Hepatocyte (in vitro differentiated cells): ENCODE measurements at regions not wholly inside any gene's neighbourhood (a gene's known extent, or its start where the extent isn't known, plus 50 kb on each side); places are given as distances from the start of the nearest gene placed in this dataset.

Experiments
- DNase-seq: peaks from one replicate; pipeline ENCODE4 v3.0.0-alpha.2; 2016; ENCODE audit warnings: low spot score
- H2AFZ ChIP-seq: fragments of 200-600 bp; sonication (generic); 2 replicates; pipeline ENCODE4 v1.6.0; 2016; ENCODE audit warnings: antibody characterized with exemption, mild to moderate bottlenecking
- H3K27ac ChIP-seq: fragments of 200-600 bp; sonication (generic); 2 replicates; pipeline ENCODE4 v1.5.1; 2016; ENCODE audit warnings: mild to moderate bottlenecking
- H3K27me3 ChIP-seq: fragments of 200-600 bp; sonication (generic); 2 replicates; pipeline ENCODE4 v1.6.1; 2016
- H3K36me3 ChIP-seq: fragments of 200-600 bp; sonication (generic); replicated peaks from 2 replicates; pipeline ENCODE4 v1.5.1; 2016; ENCODE audit warnings: low read depth; ENCODE audit not compliant: insufficient read depth
- H3K4me1 ChIP-seq: fragments of 200-600 bp; sonication (generic); 2 replicates; pipeline ENCODE4 v1.5.1; 2016; ENCODE audit warnings: mild to moderate bottlenecking, moderate library complexity; ENCODE audit not compliant: insufficient read depth
- H3K4me2 ChIP-seq: fragments of 200-600 bp; sonication (generic); 2 replicates; pipeline ENCODE4 v1.6.0; 2016
- H3K4me3 ChIP-seq: fragments of 200-600 bp; sonication (generic); 2 replicates; pipeline ENCODE4 v1.5.1; 2016; ENCODE audit warnings: mild to moderate bottlenecking
- H3K79me2 ChIP-seq: fragments of 200-600 bp; sonication (generic); 2 replicates; pipeline ENCODE4 v1.6.0; 2017; ENCODE audit warnings: mild to moderate bottlenecking
- H3K9me2 ChIP-seq: fragments of 200-600 bp; sonication (generic); replicated peaks from 2 replicates; pipeline ENCODE4 v1.6.0; 2017; ENCODE audit warnings: mild to moderate bottlenecking; ENCODE audit not compliant: insufficient read depth
- H3K9me3 ChIP-seq: fragments of 200-600 bp; sonication (generic); 2 replicates; pipeline ENCODE4 v1.5.1; 2016; ENCODE audit warnings: low read depth, mild to moderate bottlenecking
- H4K20me1 ChIP-seq: fragments of 200-600 bp; sonication (generic); 2 replicates; pipeline ENCODE4 v1.6.0; 2016; ENCODE audit warnings: mild to moderate bottlenecking; ENCODE audit not compliant: insufficient read depth, poor library complexity, severe bottlenecking
- CTCF ChIP-seq: fragments of 200-600 bp; sonication (generic); IDR thresholded peaks from 2 replicates; pipeline ENCODE4 v1.5.1; 2016; ENCODE audit warnings: antibody characterized with exemption, mild to moderate bottlenecking; ENCODE audit not compliant: poor library complexity
- EZH2 ChIP-seq: fragments of 200-600 bp; sonication (generic); IDR thresholded peaks from 2 replicates; pipeline ENCODE4 v1.6.1; 2016; ENCODE audit warnings: antibody characterized with exemption, mild to moderate bottlenecking, borderline replicate concordance
- EZH2phosphoT487 ChIP-seq: fragments of 200-600 bp; sonication (generic); IDR thresholded peaks from one replicate; pipeline ENCODE4 v1.6.1; 2018; ENCODE audit warnings: antibody characterized with exemption, mild to moderate bottlenecking, low read depth, moderate library complexity; ENCODE audit not compliant: unreplicated experiment, severe bottlenecking
- WGBS: methylation state at CpG from one replicate; pipeline ENCODE4 v1.1.6; 2016; ENCODE audit warnings: low lambda C conversion rate; ENCODE audit errors: missing lambda C conversion rate; 5-methylcytosine and 5-hydroxymethylcytosine counted together

GRCh38 chr15:96086164-96086563 lies 244.3 kb upstream of the NR2F2 start:
- H3K4me1 ChIP-seq = peaks cover 8% of the 10 kb centered on the region
- no peaks in the 10 kb centered on the region for H3K9me2 ChIP-seq
- no peaks in the 10 kb centered on the region for H4K20me1 ChIP-seq
- no peak overlapping the region for H3K4me2 ChIP-seq
- TF ChIP-seq EZH2 (no peak), EZH2phosphoT487 (no peak), CTCF (no peak)
- H3K27ac ChIP-seq = no peak overlapping the region
- no peak for DNase-seq
- H3K4me3 ChIP-seq = no peak overlapping the region
- no peaks in the 10 kb centered on the region for H3K27me3 ChIP-seq
- no peaks in the 10 kb centered on the region for H3K9me3 ChIP-seq
- H2AFZ ChIP-seq = no peak overlapping the region
- H3K79me2 ChIP-seq = no peaks in the 10 kb centered on the region
- H3K36me3 ChIP-seq = no peaks in the 10 kb centered on the region
- WGBS = 64% methylated on average over 3 of the region's 3 CpGs

GRCh38 chr15:96087180-96087884 lies 243.2 kb upstream of the NR2F2 start:
- Histone ChIP-seq H4K20me1 (no peaks in the 10 kb centered on the region), H3K4me3 (no peak overlapping the region), H3K36me3 (no peaks in the 10 kb centered on the region), H3K27ac (no peak overlapping the region), H3K4me1 (peaks cover 8% of the 10 kb centered on the region), H3K79me2 (no peaks in the 10 kb centered on the region), H3K27me3 (no peaks in the 10 kb centered on the region), H3K9me2 (no peaks in the 10 kb centered on the region), H3K4me2 (peak overlapping the region; percentile 12), H3K9me3 (no peaks in the 10 kb centered on the region), H2AFZ (peak overlapping the region; percentile 14)
- 35% methylated on average over 2 of the region's 2 CpGs for WGBS
- no peak for TF ChIP-seq EZH2
- no peak for TF ChIP-seq EZH2phosphoT487
- TF ChIP-seq CTCF = no peak
- no peak for DNase-seq

- H3K9me3 ChIP-seq = no peaks in the 10 kb centered on the region
- H2AFZ ChIP-seq = peak overlapping the region; percentile 17
- peaks cover 8% of the 10 kb centered on the region for H3K4me1 ChIP-seq
- no peaks in the 10 kb centered on the region for H4K20me1 ChIP-seq
- H3K27ac ChIP-seq = peak overlapping the region; percentile 14
- 55% methylated on average over 1 of the region's 1 CpG for WGBS
- H3K4me3 ChIP-seq = no peak overlapping the region
- no peaks in the 10 kb centered on the region for H3K27me3 ChIP-seq
- no peaks in the 10 kb centered on the region for H3K9me2 ChIP-seq
- H3K4me2 ChIP-seq = peak overlapping the region; percentile 32
- no peaks in the 10 kb centered on the region for H3K36me3 ChIP-seq
- no peaks in the 10 kb centered on the region for H3K79me2 ChIP-seq
- TF ChIP-seq EZH2 (no peak), EZH2phosphoT487 (no peak), CTCF (no peak)
- no peak for DNase-seq
These were observed 241.8 kb upstream of the NR2F2 start for GRCh38 chr15:96088650-96089049.
